CD4-positive, alpha-beta T cell treated with Interleukin-4 for 4 hours (primary cell): ENCODE measurements at regions not wholly inside any gene's neighbourhood (a gene's known extent, or its start where the extent isn't known, plus 50 kb on each side); places are given as distances from the start of the nearest gene placed in this dataset.
"Not testable (repeated sequence)": the region's sequence is repeated elsewhere in the genome, so short reads cannot be mapped to it uniquely, and the experiment has no call there.

Experiments
- DNase-seq: peaks from one replicate; pipeline ENCODE4 v3.0.0-alpha.2; 2020

- no peak for DNase-seq
Observed at GRCh38 chr1:157249739-157250138, 111.5 kb upstream of the ETV3 start.

GRCh38 chr1:157249326-157249725, 111.1 kb upstream of the ETV3 start:
- no peak for DNase-seq

GRCh38 chr1:157247764-157248049, 109.5 kb upstream of the ETV3 start:
- DNase-seq, result not testable (repeated sequence)

GRCh38 chr1:157247005-157247763, 109.0 kb upstream of the ETV3 start:
- DNase-seq, result no peak

GRCh38 chr1:157245823-157246222, 107.6 kb upstream of the ETV3 start:
- DNase-seq, result no peak

- no peak for DNase-seq
Observed at GRCh38 chr1:157241185-157241538, 103.0 kb upstream of the ETV3 start.

GRCh38 chr1:157240495-157241184, 102.4 kb upstream of the ETV3 start:
- no peak for DNase-seq

- no peak for DNase-seq
Observed at GRCh38 chr1:157239936-157240335, 101.7 kb upstream of the ETV3 start.

GRCh38 chr1:157238585-157238984, 100.4 kb upstream of the ETV3 start:
- no peak for DNase-seq

GRCh38 chr1:157237981-157238380, 99.8 kb upstream of the ETV3 start:
- DNase-seq, result no peak

GRCh38 chr1:157237522-157237921, 99.3 kb upstream of the ETV3 start:
- DNase-seq, result no peak

GRCh38 chr1:157236072-157236471, 97.9 kb upstream of the ETV3 start:
- DNase-seq, result no peak

GRCh38 chr1:157235307-157235706, 97.1 kb upstream of the ETV3 start:
- DNase-seq, result no peak

GRCh38 chr1:157234705-157235273, 96.6 kb upstream of the ETV3 start:
- DNase-seq, result no peak

GRCh38 chr1:157233131-157233530, 94.9 kb upstream of the ETV3 start:
- DNase-seq, result no peak

GRCh38 chr1:157231846-157232525, 93.8 kb upstream of the ETV3 start:
- no peak for DNase-seq

GRCh38 chr1:157230500-157230899, 92.3 kb upstream of the ETV3 start:
- no peak for DNase-seq

- DNase-seq, result no peak
Observed at GRCh38 chr1:157227700-157228099, 89.5 kb upstream of the ETV3 start.

GRCh38 chr1:157226739-157227138, 88.5 kb upstream of the ETV3 start:
- DNase-seq, result no peak

GRCh38 chr1:157219600-157219999, 81.4 kb upstream of the ETV3 start:
- DNase-seq, result no peak

- DNase-seq, result no peak
Observed at GRCh38 chr1:157219182-157219581, 81.0 kb upstream of the ETV3 start.

- DNase-seq, result no peak
Observed at GRCh38 chr1:157218671-157219070, 80.5 kb upstream of the ETV3 start.

- no peak for DNase-seq
Observed at GRCh38 chr1:157217486-157217885, 79.3 kb upstream of the ETV3 start.

GRCh38 chr1:157213836-157214235, 75.6 kb upstream of the ETV3 start:
- no peak for DNase-seq
